Type B pancreatic cell (in vitro differentiated cells): ENCODE measurements at regions not wholly inside any gene's neighbourhood (a gene's known extent, or its start where the extent isn't known, plus 50 kb on each side); places are given as distances from the start of the nearest gene placed in this dataset.

Experiments
- DNase-seq: peaks from one replicate; pipeline ENCODE4 v3.0.0; 2021; ENCODE audit warnings: mixed read lengths; ENCODE audit not compliant: unreplicated experiment; ENCODE audit errors: extremely low spot score
- H3K27ac Mint-ChIP-seq: 2 replicates; pipeline ENCODE4 v1.8.0; 2021; ENCODE audit warnings: mild to moderate bottlenecking, mixed read lengths
- H3K27me3 Mint-ChIP-seq: 2 replicates; pipeline ENCODE4 v1.8.0; 2021; ENCODE audit warnings: mixed read lengths
- H3K36me3 Mint-ChIP-seq: 2 replicates; pipeline ENCODE4 v1.8.0; 2021; ENCODE audit warnings: mixed read lengths
- H3K4me1 Mint-ChIP-seq: one replicate; pipeline ENCODE4 v1.8.0; 2021; ENCODE audit warnings: mixed read lengths; ENCODE audit not compliant: unreplicated experiment
- H3K4me3 Mint-ChIP-seq: 2 replicates; pipeline ENCODE4 v1.8.0; 2021; ENCODE audit warnings: mild to moderate bottlenecking, mixed read lengths
- H3K9me3 Mint-ChIP-seq: 2 replicates; pipeline ENCODE4 v1.8.0; 2021; ENCODE audit warnings: mixed read lengths
- CTCF ChIP-seq: fragments of 200-600 bp; sonication (generic); conservative IDR thresholded peaks from 2 replicates; pipeline ENCODE4 v1.5.0; 2021; ENCODE audit warnings: antibody characterized with exemption, mild to moderate bottlenecking

GRCh38 chr4:170674176-170674575, 584.4 kb upstream of the AADAT start:
- H3K36me3 Mint-ChIP-seq = no peaks in the 10 kb centered on the region
- DNase-seq = no peak
- peaks cover 8% of the 10 kb centered on the region for H3K9me3 Mint-ChIP-seq
- no peak overlapping the region for H3K27ac Mint-ChIP-seq
- H3K4me3 Mint-ChIP-seq = no peak overlapping the region
- no peaks in the 10 kb centered on the region for H3K27me3 Mint-ChIP-seq
- no peak for TF ChIP-seq CTCF
- peaks cover 3% of the 10 kb centered on the region for H3K4me1 Mint-ChIP-seq

GRCh38 chr4:170672381-170672965, 582.7 kb upstream of the AADAT start:
- Mint-ChIP-seq H3K9me3 (no peaks in the 10 kb centered on the region), H3K4me3 (peak overlapping the region; percentile 0), H3K4me1 (peaks cover 3% of the 10 kb centered on the region), H3K36me3 (no peaks in the 10 kb centered on the region), H3K27ac (peak overlapping the region; percentile 36), H3K27me3 (no peaks in the 10 kb centered on the region)
- DNase-seq = no peak
- TF ChIP-seq CTCF = no peak

GRCh38 chr4:170671171-170671570, 581.4 kb upstream of the AADAT start:
- H3K9me3 Mint-ChIP-seq = no peaks in the 10 kb centered on the region
- H3K27ac Mint-ChIP-seq = no peak overlapping the region
- no peaks in the 10 kb centered on the region for H3K36me3 Mint-ChIP-seq
- no peak overlapping the region for H3K4me3 Mint-ChIP-seq
- no peaks in the 10 kb centered on the region for H3K27me3 Mint-ChIP-seq
- no peak for DNase-seq
- H3K4me1 Mint-ChIP-seq = peaks cover 3% of the 10 kb centered on the region
- TF ChIP-seq CTCF = no peak

GRCh38 chr4:170667814-170668213, 578.1 kb upstream of the AADAT start:
- no peaks in the 10 kb centered on the region for H3K27me3 Mint-ChIP-seq
- no peaks in the 10 kb centered on the region for H3K9me3 Mint-ChIP-seq
- no peak overlapping the region for H3K4me3 Mint-ChIP-seq
- TF ChIP-seq CTCF = no peak
- H3K36me3 Mint-ChIP-seq = no peaks in the 10 kb centered on the region
- peaks cover 3% of the 10 kb centered on the region for H3K4me1 Mint-ChIP-seq
- DNase-seq = no peak
- H3K27ac Mint-ChIP-seq = no peak overlapping the region

- Mint-ChIP-seq H3K27me3 (no peaks in the 10 kb centered on the region), H3K4me1 (no peaks in the 10 kb centered on the region), H3K9me3 (no peaks in the 10 kb centered on the region), H3K36me3 (no peaks in the 10 kb centered on the region), H3K4me3 (no peak overlapping the region), H3K27ac (no peak overlapping the region)
- no peak for TF ChIP-seq CTCF
- no peak for DNase-seq
Measured at GRCh38 chr4:170666909-170667308, 577.2 kb upstream of the AADAT start.

GRCh38 chr4:170662250-170662649, 572.5 kb upstream of the AADAT start:
- Mint-ChIP-seq H3K27ac (no peak overlapping the region), H3K27me3 (no peaks in the 10 kb centered on the region), H3K4me3 (no peak overlapping the region), H3K9me3 (no peaks in the 10 kb centered on the region), H3K36me3 (no peaks in the 10 kb centered on the region), H3K4me1 (no peaks in the 10 kb centered on the region)
- no peak for DNase-seq
- no peak for TF ChIP-seq CTCF
